ENCODE measurements at regions not wholly inside any gene's neighbourhood (a gene's known extent, or its start where the extent isn't known, plus 50 kb on each side); places are given as distances from the start of the nearest gene placed in this dataset.

GRCh38 chr1:116322752-116323405 is 50.2 kb upstream of the ATP1A1 start:
- Histone ChIP-seq H3K4me1 (ENCODE audit: control insufficient read depth, extremely low read depth, insufficient read depth, low read length) (no peaks in the 10 kb centered on the region), H2AFZ (ENCODE audit: control insufficient read depth, low read length) (no peak overlapping the region), H3K4me3 (ENCODE audit: control insufficient read depth in 2 of 3, extremely low read depth in 1 of 3, insufficient read depth in 2 of 3, low read depth in 1 of 3, low read length in 3 of 3) (no peak overlapping the region), H3K9me3 (ENCODE audit: control insufficient read depth, low read depth, low read length) (no peaks in the 10 kb centered on the region), H3K9me1 (ENCODE audit: control insufficient read depth, extremely low read depth, insufficient read depth, low read length) (no peaks in the 10 kb centered on the region), H4K20me1 (ENCODE audit: control insufficient read depth, extremely low read depth, insufficient read depth, low read length) (no peaks in the 10 kb centered on the region), H3K9ac (ENCODE audit: control insufficient read depth, extremely low read depth, insufficient read depth, low read length) (no peak overlapping the region), H3K79me2 (ENCODE audit: control insufficient read depth, insufficient read depth, low read length) (no peaks in the 10 kb centered on the region), H3K36me3 (ENCODE audit: control insufficient read depth in 2 of 2, extremely low read depth in 1 of 2, insufficient read depth in 2 of 2, low read length in 2 of 2) (no peaks in the 10 kb centered on the region), H3K27me3 (ENCODE audit: control insufficient read depth, extremely low read depth, insufficient read depth, low read length) (no peaks in the 10 kb centered on the region), H3K27ac (ENCODE audit: control insufficient read depth, insufficient read depth, low read length) (no peak overlapping the region), H3K4me2 (ENCODE audit: control insufficient read depth, extremely low read depth, insufficient read depth, low read depth, low read length) (no peak overlapping the region)
- FAIRE-seq (no peak), DNase-seq (ENCODE audit: low read depth, low spot score) (no peak)
- TF ChIP-seq EZH2 (IDR thresholded peaks at IDR 0.05; ENCODE audit: low read length) = no peak
- TF ChIP-seq, protein P1, sequence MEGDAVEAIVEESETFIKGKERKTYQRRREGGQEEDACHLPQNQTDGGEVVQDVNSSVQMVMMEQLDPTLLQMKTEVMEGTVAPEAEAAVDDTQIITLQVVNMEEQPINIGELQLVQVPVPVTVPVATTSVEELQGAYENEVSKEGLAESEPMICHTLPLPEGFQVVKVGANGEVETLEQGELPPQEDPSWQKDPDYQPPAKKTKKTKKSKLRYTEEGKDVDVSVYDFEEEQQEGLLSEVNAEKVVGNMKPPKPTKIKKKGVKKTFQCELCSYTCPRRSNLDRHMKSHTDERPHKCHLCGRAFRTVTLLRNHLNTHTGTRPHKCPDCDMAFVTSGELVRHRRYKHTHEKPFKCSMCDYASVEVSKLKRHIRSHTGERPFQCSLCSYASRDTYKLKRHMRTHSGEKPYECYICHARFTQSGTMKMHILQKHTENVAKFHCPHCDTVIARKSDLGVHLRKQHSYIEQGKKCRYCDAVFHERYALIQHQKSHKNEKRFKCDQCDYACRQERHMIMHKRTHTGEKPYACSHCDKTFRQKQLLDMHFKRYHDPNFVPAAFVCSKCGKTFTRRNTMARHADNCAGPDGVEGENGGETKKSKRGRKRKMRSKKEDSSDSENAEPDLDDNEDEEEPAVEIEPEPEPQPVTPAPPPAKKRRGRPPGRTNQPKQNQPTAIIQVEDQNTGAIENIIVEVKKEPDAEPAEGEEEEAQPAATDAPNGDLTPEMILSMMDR (optimal IDR thresholded peaks at IDR 0.05 in 1 of 3, IDR thresholded peaks at IDR 0.05 in 1 of 3, conservative IDR thresholded peaks at IDR 0.05 in 1 of 3; ENCODE audit: extremely low read depth in 1 of 3, insufficient read depth in 2 of 3, low read length in 3 of 3) = no peak
- dilution Hi-C loops (cut with MboI; ENCODE audit: extremely low pct_ligation_motif_present, low sequenced_read_pairs) = no loop called here

Small RNAs in the stretch of these regions (small RNA-seq; reads per million reads assigned to genes)
- 0 reads per million in 3 experiments for gene RF00012 (ENCODE audit: insufficient read length in 3 of 3, low read depth in 3 of 3, low replicate concordance in 1 of 3)
